GM12878 (cell line): ENCODE measurements at regions not wholly inside any gene's neighbourhood (a gene's known extent, or its start where the extent isn't known, plus 50 kb on each side); places are given as distances from the start of the nearest gene placed in this dataset.

ENCODE experiments used
- ATAC-seq: fragments of 200-7000 bp; cut with Tn5 transposase; 3 replicates; pipeline ENCODE4 v1.9.1; 2020; ENCODE audit warnings: mild to moderate bottlenecking, moderate library complexity
- BruUV-seq: library from RNA; stranded (reverse); fragments of 400-500 nt; replicated peaks from 2 replicates; lab custom pipeline; 2021; lab: Mats Ljungman, UMichigan
- CTCF ChIA-PET: fragments of 300-600 bp; sonication (Branson Sonifier 250); formaldehyde crosslinking; extraction: SDS; loops from one replicate; lab custom pipeline; 2021; ENCODE audit warnings: inconsistent platforms; lab: Yijun Ruan, JAX
- POLR2A ChIA-PET: fragments of 350-600 bp; formaldehyde crosslinking; extraction: SDS; loops from one replicate; lab custom pipeline; 2021; ENCODE audit warnings: inconsistent platforms; lab: Charles Lee
- RAD21 ChIA-PET: fragments of 300-600 bp; sonication (Branson Sonifier 250); formaldehyde crosslinking; loops from one replicate; lab custom pipeline; 2023; ENCODE audit warnings: antibody characterized with exemption; ENCODE audit not compliant: unreplicated experiment; lab: Charles Lee
- SMC1A ChIA-PET: fragments of 300-600 bp; sonication (Branson Sonifier 250); formaldehyde crosslinking; loops from one replicate; lab custom pipeline; 2023; ENCODE audit not compliant: unreplicated experiment, uncharacterized antibody; lab: Charles Lee
- DNase-seq: peaks from one replicate; pipeline ENCODE4 v3.0.0-alpha.2; 2011; ENCODE audit warnings: low read depth, low spot score
- FAIRE-seq: peaks from 3 replicates; lab custom pipeline; 2011; peaks lifted over from hg19 to GRCh38; lab: Jason Lieb, UNC
- H2AFZ ChIP-seq: 2 replicates; pipeline ENCODE4 v1.6.0; 2011; ENCODE audit warnings: low read depth, low read length, control low read depth; ENCODE audit not compliant: control insufficient read depth
- H3K27ac ChIP-seq: 2 replicates; pipeline ENCODE4 v1.5.1; 2011; ENCODE audit warnings: control low read depth; ENCODE audit not compliant: control insufficient read depth, insufficient read depth
- H3K27me3 ChIP-seq, 2 experiments: replicated peaks in 1 of 2; 2 replicates each; pipeline versions ENCODE4 v1.6.0 to v1.6.1; 2011; ENCODE audit warnings: low read length in 1 of 2; ENCODE audit not compliant: control insufficient read depth in 2 of 2, insufficient read depth in 2 of 2
- H3K36me3 ChIP-seq, 2 experiments: 2 replicates each; pipeline ENCODE4 v1.5.1; 2011; ENCODE audit warnings: low read length in 1 of 2; ENCODE audit not compliant: control insufficient read depth in 2 of 2, insufficient read depth in 2 of 2
- H3K4me1 ChIP-seq: 2 replicates; pipeline ENCODE4 v1.6.1; 2011; ENCODE audit warnings: mild to moderate bottlenecking, low read length, moderate library complexity, mixed read lengths; ENCODE audit not compliant: control insufficient read depth, insufficient read depth
- H3K4me2 ChIP-seq: 2 replicates; pipeline ENCODE4 v1.6.0; 2011; ENCODE audit warnings: control low read depth; ENCODE audit not compliant: control insufficient read depth, insufficient read depth
- H3K4me3 ChIP-seq: fragments of 200-600 bp; sonication (generic); 2 replicates; pipeline ENCODE4 v1.5.1; 2016
- H3K79me2 ChIP-seq: 2 replicates; pipeline ENCODE4 v1.6.0; 2011; ENCODE audit warnings: low read length; ENCODE audit not compliant: control insufficient read depth, insufficient read depth
- H3K9ac ChIP-seq: 2 replicates; pipeline ENCODE4 v1.8.0; 2011; ENCODE audit warnings: low read length, control low read depth, mixed read lengths; ENCODE audit not compliant: control insufficient read depth, insufficient read depth
- H3K9me3 ChIP-seq: replicated peaks from 3 replicates; pipeline ENCODE4 v1.5.1; 2011; ENCODE audit warnings: mild to moderate bottlenecking, low read length; ENCODE audit not compliant: control insufficient read depth, insufficient read depth
- H4K20me1 ChIP-seq: 2 replicates; pipeline ENCODE4 v1.6.0; 2011; ENCODE audit not compliant: control insufficient read depth, insufficient read depth
- CBFB ChIP-seq: IDR thresholded peaks from 2 replicates; pipeline ENCODE4 v1.6.1; 2016; ENCODE audit warnings: antibody characterized with exemption, low read depth
- EED ChIP-seq: sonication (generic); IDR thresholded peaks from 2 replicates; pipeline ENCODE4 v1.6.1; 2016; ENCODE audit warnings: antibody characterized with exemption, low read depth
- FOXK2 ChIP-seq: fragments of 450-650 bp; IDR thresholded peaks from 2 replicates; pipeline ENCODE4 v1.6.1; 2017; ENCODE audit warnings: mild to moderate bottlenecking, moderate library complexity
- FOXM1 ChIP-seq: IDR thresholded peaks from 2 replicates; pipeline ENCODE4 v1.6.1; 2012; ENCODE audit warnings: low read depth, mild to moderate bottlenecking, inconsistent platforms, low read length, moderate library complexity
- IKZF2 ChIP-seq, 2 experiments: fragments of 450-650 bp; IDR thresholded peaks; 2 replicates each; pipeline ENCODE4 v1.6.1; 2017; ENCODE audit warnings: mild to moderate bottlenecking in 2 of 2, moderate library complexity in 2 of 2
- NR2C2 ChIP-seq: IDR thresholded peaks from 2 replicates; pipeline ENCODE4 v1.6.1; 2011; ENCODE audit warnings: borderline replicate concordance, low read depth; ENCODE audit not compliant: control insufficient read depth, insufficient read length
- PAX5 ChIP-seq: IDR thresholded peaks from 2 replicates; pipeline ENCODE4 v1.6.1; 2011; ENCODE audit warnings: low read depth, low read length, borderline replicate concordance
- POLR2AphosphoS5 ChIP-seq: IDR thresholded peaks from 2 replicates; pipeline ENCODE4 v1.6.1; 2011; ENCODE audit warnings: mild to moderate bottlenecking, low read length, inconsistent platforms
- RCOR1 ChIP-seq: conservative IDR thresholded peaks from 2 replicates; pipeline ENCODE4 v1.6.1; 2012; ENCODE audit warnings: low read depth, low read length, improper control_type of control experiment
- RELA ChIP-seq: fragments of 450-650 bp; IDR thresholded peaks from 2 replicates; pipeline ENCODE4 v1.8.0; 2014; ENCODE audit warnings: borderline replicate concordance; ENCODE audit not compliant: partially characterized antibody
- REST ChIP-seq: IDR thresholded peaks from 2 replicates; pipeline ENCODE4 v1.6.1; 2012; ENCODE audit warnings: mild to moderate bottlenecking, low read depth, low read length
- SPI1 ChIP-seq: IDR thresholded peaks from 2 replicates; pipeline ENCODE4 v1.6.1; 2011; ENCODE audit warnings: low read depth, mild to moderate bottlenecking, low read length, moderate library complexity, borderline replicate concordance; ENCODE audit not compliant: insufficient read depth
- TCF3 ChIP-seq: IDR thresholded peaks from 2 replicates; pipeline ENCODE4 v1.6.1; 2012; ENCODE audit warnings: low read depth, mild to moderate bottlenecking, low read length, borderline replicate concordance; ENCODE audit not compliant: insufficient read depth
- ZNF687 ChIP-seq: fragments of 450-650 bp; IDR thresholded peaks from 2 replicates; pipeline ENCODE4 v1.6.1; 2017; ENCODE audit warnings: mild to moderate bottlenecking, moderate library complexity
- ZZZ3 ChIP-seq: IDR thresholded peaks from 2 replicates; pipeline ENCODE4 v1.6.1; 2011; ENCODE audit warnings: low read depth; ENCODE audit not compliant: control insufficient read depth, insufficient read length
- WGBS: methylation state at CpG from one replicate; pipeline ENCODE4 v1.1.6; 2016; ENCODE audit warnings: low lambda C conversion rate; ENCODE audit not compliant: insufficient replicate concordance, insufficient coverage; ENCODE audit errors: missing lambda C conversion rate; 5-methylcytosine and 5-hydroxymethylcytosine counted together
- in situ Hi-C: fragments of 300-500 bp; cut with MboI; formaldehyde crosslinking; loops from 9 replicates; pipeline ENCODE4 v1.14.3; 2018; ENCODE audit warnings: mixed read lengths
- intact Hi-C: fragments of 100-400 bp; cut with micrococcal nuclease; formaldehyde crosslinking; loops from one replicate; pipeline ENCODE4 v1.14.2; 2022; ENCODE audit not compliant: unreplicated experiment

DNA sequence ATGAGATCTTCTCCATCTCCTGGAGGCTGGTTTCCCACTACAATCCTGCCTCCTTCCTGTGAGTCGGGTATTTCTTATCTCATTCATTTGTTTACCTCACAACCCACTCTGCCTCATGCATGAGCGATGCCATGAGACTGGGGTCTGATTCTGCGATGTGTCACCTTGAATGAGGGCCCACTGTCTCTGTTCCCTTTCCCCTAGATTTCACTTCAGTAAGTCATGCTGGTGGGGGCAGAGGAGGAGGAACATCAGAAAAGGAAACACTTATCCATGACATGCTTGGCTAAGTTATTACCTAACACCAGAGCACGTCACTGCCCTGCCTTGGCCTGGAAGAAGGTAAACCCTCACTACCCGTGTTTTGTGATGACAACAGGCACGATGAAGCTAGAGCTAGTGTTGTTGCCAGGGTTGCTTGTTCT lies 337.4 kb upstream of the PRDM1 start:
- H3K27me3 ChIP-seq, result no peaks in the 10 kb centered on the region
- FAIRE-seq, result no peak
- ChIA-PET RAD21 (no interaction called here), SMC1A (interaction anchor here (0.6 to 1.2 kb wide), 3 partner anchors 10 to 265 kb away, joined by 3 to 4 read pairs (median 3); no protein-coding TSS in a partner anchor), POLR2A (no interaction called here), CTCF (interaction anchor here (1.5 kb wide), 1 partner anchor 266 kb away, joined by 4 read pairs; no protein-coding TSS in a partner anchor)
- no peak overlapping the region for H3K27ac ChIP-seq
- peaks cover 13% of the 10 kb centered on the region for H3K4me1 ChIP-seq
- TF ChIP-seq FOXK2, result no peak
- no peak for TF ChIP-seq NR2C2
- no peak for TF ChIP-seq FOXM1
- TF ChIP-seq CBFB, result no peak
- TF ChIP-seq POLR2AphosphoS5, result no peak
- no peak for TF ChIP-seq RCOR1
- TF ChIP-seq ZNF687, result no peak
- no peak for TF ChIP-seq IKZF2 (IDR thresholded peaks at IDR 0.05)
- no peak for TF ChIP-seq TCF3
- TF ChIP-seq ZZZ3, result no peak
- no peak for TF ChIP-seq RELA
- TF ChIP-seq REST, result no peak
- no peak for TF ChIP-seq SPI1
- TF ChIP-seq EED, result no peak
- TF ChIP-seq PAX5, result no peak
- in situ Hi-C loops, result no loop called here
- no peak overlapping the region for H2AFZ ChIP-seq
- H3K4me3 ChIP-seq, result no peak overlapping the region
- BruUV-seq, result no TSS peak
- H3K4me2 ChIP-seq, result no peak overlapping the region
- no peak overlapping the region for H3K9ac ChIP-seq
- no peaks in the 10 kb centered on the region for H3K36me3 ChIP-seq
- no peak for DNase-seq
- H4K20me1 ChIP-seq, result no peaks in the 10 kb centered on the region
- ATAC-seq, result no peak; the same call in 1 of the 3 replicates
- intact Hi-C loops, result no loop called here
- H3K9me3 ChIP-seq, result no peaks in the 10 kb centered on the region
- no peaks in the 10 kb centered on the region for H3K79me2 ChIP-seq
- WGBS, result 63% methylated on average over 6 of the region's 6 CpGs
